RWPE1 (cell line): ENCODE measurements at regions not wholly inside any gene's neighbourhood (a gene's known extent, or its start where the extent isn't known, plus 50 kb on each side); places are given as distances from the start of the nearest gene placed in this dataset.

Experiments used
- CTCF ChIA-PET: fragments of 350-600 bp; sonication (Branson Sonifier 250); formaldehyde crosslinking; extraction: SDS; loops from one replicate; lab custom pipeline; 2021; lab: Yijun Ruan, JAX
- POLR2A ChIA-PET: fragments of 400-600 bp; formaldehyde crosslinking; extraction: SDS; loops from one replicate; lab custom pipeline; 2020; ENCODE audit warnings: antibody characterized with exemption; ENCODE audit not compliant: low non-redundant PET; lab: Yijun Ruan, JAX
- DNase-seq: peaks from one replicate; pipeline ENCODE4 v3.0.0; 2012; ENCODE audit warnings: low spot score
- H3K27ac ChIP-seq: fragments of 450-650 bp; 2 replicates; pipeline ENCODE4 v1.5.1; 2017
- CTCF ChIP-seq: fragments of 450-650 bp; conservative IDR thresholded peaks from 2 replicates; pipeline ENCODE4 v1.5.1; 2017; ENCODE audit warnings: low read depth, mild to moderate bottlenecking

GRCh38 chr16:22736791-22737190 is 77.2 kb upstream of the HS3ST2 start:
- CTCF ChIA-PET: interaction anchor here (0.5 to 0.8 kb wide), 2 partner anchors 48 to 1095 kb away, joined by 3 read pairs; no protein-coding TSS in a partner anchor

GRCh38 chr16:22739077-22739476 is 74.9 kb upstream of the HS3ST2 start:
- POLR2A ChIA-PET: no interaction called here
- no peak for TF ChIP-seq CTCF

More at GRCh38 chr16:22736791-22737190, 77.2 kb upstream of the HS3ST2 start:
- H3K27ac ChIP-seq: no peak overlapping the region
- TF ChIP-seq CTCF: no peak
- POLR2A ChIA-PET: no interaction called here
- DNase-seq: no peak

GRCh38 chr16:22743401-22743800 is 70.6 kb upstream of the HS3ST2 start:
- POLR2A ChIA-PET: no interaction called here
- TF ChIP-seq CTCF: no peak
- CTCF ChIA-PET: no interaction called here

More at GRCh38 chr16:22739077-22739476, 74.9 kb upstream of the HS3ST2 start:
- no peak overlapping the region for H3K27ac ChIP-seq
- DNase-seq: no peak
- CTCF ChIA-PET: no interaction called here

GRCh38 chr16:22751104-22751667 is 62.8 kb upstream of the HS3ST2 start:
- H3K27ac ChIP-seq: no peak overlapping the region
- DNase-seq: no peak
- no peak for TF ChIP-seq CTCF
- CTCF ChIA-PET: interaction anchor here (1.0 kb wide), 1 partner anchor 266 kb away, joined by 3 read pairs; no protein-coding TSS in a partner anchor
- POLR2A ChIA-PET: no interaction called here

More at GRCh38 chr16:22743401-22743800, 70.6 kb upstream of the HS3ST2 start:
- H3K27ac ChIP-seq: no peak overlapping the region
- no peak for DNase-seq

GRCh38 chr16:22751685-22752084 is 62.3 kb upstream of the HS3ST2 start:
- no peak overlapping the region for H3K27ac ChIP-seq
- no peak for DNase-seq
- TF ChIP-seq CTCF: no peak
- POLR2A ChIA-PET: no interaction called here
- CTCF ChIA-PET: no interaction called here

- no peak for DNase-seq
- no peak for TF ChIP-seq CTCF
- H3K27ac ChIP-seq: no peak overlapping the region
- POLR2A ChIA-PET: no interaction called here
- CTCF ChIA-PET: no interaction called here
Measured at GRCh38 chr16:22753451-22753850, 60.5 kb upstream of the HS3ST2 start.
